Pancreas (tissue), 10 donors: ENCODE measurements at regions not wholly inside any gene's neighbourhood (a gene's known extent, or its start where the extent isn't known, plus 50 kb on each side); places are given as distances from the start of the nearest gene placed in this dataset.

Experiments used
- ATAC-seq, 4 donors: fragments of 200-7000 bp; cut with Tn5 transposase; one replicate each; pipeline versions ENCODE4 v1.8.0 to v1.9.1; 2020; ENCODE audit warnings: mild to moderate bottlenecking in 4 of 4, moderate library complexity in 4 of 4
- DNase-seq, 6 donors: peaks; one replicate each; pipeline ENCODE4 v3.0.0-alpha.2; 2020
- FAIRE-seq: peaks from 2 replicates; lab custom pipeline; 2012; peaks lifted over from hg19 to GRCh38; lab: Jason Lieb, UNC
- H3K27ac ChIP-seq, 4 donors: fragments of 200-600 bp; sonication (generic); 1 replicate in 3 of 4; 2 replicates in 1 of 4; pipeline versions ENCODE4 v1.5.0 to v1.8.0; 2020
- H3K27me3 ChIP-seq, 4 donors: fragments of 200-600 bp; one replicate each; pipeline ENCODE4 v1.8.0; 2021
- H3K36me3 ChIP-seq, 3 donors: fragments of 200-600 bp; sonication (generic) in 1 of 3; one replicate each; pipeline versions ENCODE4 v1.5.0 to v1.8.0; 2020 to 2021
- H3K4me1 ChIP-seq, 3 donors: fragments of 200-600 bp; one replicate each; pipeline ENCODE4 v1.8.0; 2021
- H3K4me3 ChIP-seq, 4 donors: fragments of 200-600 bp; sonication (generic) in 2 of 4; one replicate each; pipeline versions ENCODE4 v1.5.0 to v1.8.0; 2020 to 2021
- H3K9me3 ChIP-seq, 4 donors: fragments of 200-600 bp; one replicate each; pipeline ENCODE4 v1.8.0; 2021
- WGBS, 2 donors: extraction: QIAGEN DNeasy Blood & Tissue Kit; methylation state at CpG; one replicate each; pipeline ENCODE4 v1.1.7; 2013; 5-methylcytosine and 5-hydroxymethylcytosine counted together
- intact Hi-C, 3 donors: fragments of 100-400 bp; cut with DNase I; formaldehyde crosslinking; loops; one replicate each; pipeline versions ENCODE4 v1.11.1 to v1.14.2; 2022
- TF ChIP-seq, protein P1 (sequence below), 4 donors: fragments of 200-600 bp; sonication (generic) in 3 of 4; IDR thresholded peaks; one replicate each; pipeline versions ENCODE4 v1.5.0 to v1.8.0; 2021; ENCODE audit warnings: antibody characterized with exemption in 4 of 4
- donor health status: healthy with polysubstance abuse.
- donor health status: DM: no; HTN: no; CAD: no; lungs with moderate emphysema.
- donor health status: DM: no; HTN: no; CAD: no.
- donor health status: control.
- donor health status: control.
- donor health status: Bipolar disorder and iron deficiency.
- donor health status: DM: yes; HTN: yes; CAD: no.
- donor health status: DM: no; HTN: no; CAD: no.
- donor health status: DM: no; HTN: no; CAD: no.
- donor health status: DM: yes; HTN: yes; CAD: no.

DNA sequence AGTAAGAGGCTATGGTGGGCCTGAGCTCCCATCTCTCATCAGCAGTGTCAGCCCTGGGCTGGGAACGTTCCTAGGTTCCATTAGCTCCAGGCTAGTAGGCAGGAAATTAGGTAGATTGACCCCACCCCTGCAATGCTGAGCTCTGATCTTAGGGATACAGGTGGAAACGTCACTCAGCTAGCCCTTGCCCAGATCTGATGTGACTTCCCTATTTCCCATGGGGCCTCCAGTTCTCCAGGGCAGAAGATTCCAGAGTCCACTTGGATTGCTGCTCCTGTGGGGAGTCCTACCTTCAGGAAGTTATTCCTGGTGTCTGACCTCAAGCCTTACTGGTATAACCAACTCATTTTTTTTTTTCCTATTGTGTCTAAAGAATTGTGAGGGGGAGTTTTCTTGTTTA, 81.1 kb downstream of the EFNB1 start:
- TF ChIP-seq, protein P1, sequence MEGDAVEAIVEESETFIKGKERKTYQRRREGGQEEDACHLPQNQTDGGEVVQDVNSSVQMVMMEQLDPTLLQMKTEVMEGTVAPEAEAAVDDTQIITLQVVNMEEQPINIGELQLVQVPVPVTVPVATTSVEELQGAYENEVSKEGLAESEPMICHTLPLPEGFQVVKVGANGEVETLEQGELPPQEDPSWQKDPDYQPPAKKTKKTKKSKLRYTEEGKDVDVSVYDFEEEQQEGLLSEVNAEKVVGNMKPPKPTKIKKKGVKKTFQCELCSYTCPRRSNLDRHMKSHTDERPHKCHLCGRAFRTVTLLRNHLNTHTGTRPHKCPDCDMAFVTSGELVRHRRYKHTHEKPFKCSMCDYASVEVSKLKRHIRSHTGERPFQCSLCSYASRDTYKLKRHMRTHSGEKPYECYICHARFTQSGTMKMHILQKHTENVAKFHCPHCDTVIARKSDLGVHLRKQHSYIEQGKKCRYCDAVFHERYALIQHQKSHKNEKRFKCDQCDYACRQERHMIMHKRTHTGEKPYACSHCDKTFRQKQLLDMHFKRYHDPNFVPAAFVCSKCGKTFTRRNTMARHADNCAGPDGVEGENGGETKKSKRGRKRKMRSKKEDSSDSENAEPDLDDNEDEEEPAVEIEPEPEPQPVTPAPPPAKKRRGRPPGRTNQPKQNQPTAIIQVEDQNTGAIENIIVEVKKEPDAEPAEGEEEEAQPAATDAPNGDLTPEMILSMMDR (IDR thresholded peaks at IDR 0.05) = no peak
- FAIRE-seq (no peak), ATAC-seq (no peak), DNase-seq (no peak)
- no peaks in the 10 kb centered on the region for H3K9me3 ChIP-seq
- no peak overlapping the region for H3K27ac ChIP-seq
- no peak overlapping the region for H3K4me3 ChIP-seq
- H3K27me3 ChIP-seq = no peaks in the 10 kb centered on the region
- intact Hi-C loops = no loop called here
- 44 to 80% methylated on average over 2 of the region's 2 CpGs for WGBS, 2 donors
- H3K36me3 ChIP-seq = no peaks in the 10 kb centered on the region
- no peaks in the 10 kb centered on the region for H3K4me1 ChIP-seq

- H3K4me1 ChIP-seq = no peaks in the 10 kb centered on the region
- no peaks in the 10 kb centered on the region for H3K9me3 ChIP-seq
- no peak for FAIRE-seq
- ATAC-seq = no peak
- TF ChIP-seq, protein P1 (IDR thresholded peaks at IDR 0.05) = no peak
- intact Hi-C loops = no loop called here
- no peak overlapping the region for H3K27ac ChIP-seq
- no peak overlapping the region for H3K4me3 ChIP-seq
- no peaks in the 10 kb centered on the region for H3K27me3 ChIP-seq
- no peak for DNase-seq
- no peaks in the 10 kb centered on the region for H3K36me3 ChIP-seq
- 69 to 81% methylated on average over 5 of the region's 5 CpGs for whole genome bisulfite sequencing, 2 donors
These were observed 79.2 kb downstream of the EFNB1 start for GRCh38 chrX:68908071-68908470.

DNA sequence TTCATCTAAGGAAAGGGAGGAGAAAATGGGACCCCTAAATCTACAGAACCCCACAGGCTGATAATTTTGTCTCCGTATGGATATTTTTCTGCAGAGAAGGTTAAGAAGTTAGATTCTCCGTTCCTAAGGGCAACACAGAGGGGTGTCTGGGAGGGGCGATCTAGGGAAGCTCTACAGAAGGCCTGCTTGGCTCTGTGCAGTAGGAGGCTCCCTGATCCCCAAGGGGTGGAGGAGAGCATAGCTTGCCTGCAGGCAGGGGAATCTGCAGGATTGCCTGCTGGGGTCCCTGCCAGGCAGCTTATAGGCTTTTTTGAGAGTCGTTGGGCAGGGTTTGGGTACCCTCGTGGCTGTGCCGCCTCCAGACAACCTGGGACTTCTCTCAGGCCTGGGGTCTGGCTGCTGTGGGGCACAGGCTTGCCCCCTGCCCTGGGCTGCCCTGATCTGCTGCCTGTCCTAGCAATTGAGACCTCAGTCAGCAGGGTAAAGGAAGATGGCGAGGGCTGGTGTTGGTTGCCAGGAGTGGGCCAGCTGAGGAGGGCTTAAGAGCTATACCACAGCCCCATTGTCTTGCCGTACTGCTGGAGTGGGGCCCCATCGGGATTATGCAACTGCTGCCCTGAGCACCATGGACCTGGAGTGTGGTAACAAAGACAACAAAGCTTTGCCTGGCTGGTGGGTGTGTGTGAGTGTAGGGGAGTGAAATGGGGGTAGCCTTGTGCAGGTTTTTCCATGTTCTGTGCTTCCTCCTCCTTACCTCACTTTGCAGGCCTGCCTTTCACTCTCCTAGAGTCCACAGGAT, 74.1 kb downstream of the EFNB1 start:
- DNase-seq (no peak), ATAC-seq (no peak), FAIRE-seq (no peak)
- 79 to 88% methylated on average over 9 of the region's 9 CpGs for whole genome bisulfite sequencing, 2 donors
- no peaks in the 10 kb centered on the region for H3K9me3 ChIP-seq
- H3K4me1 ChIP-seq = no peaks in the 10 kb centered on the region
- no peaks in the 10 kb centered on the region for H3K27me3 ChIP-seq
- H3K4me3 ChIP-seq = no peak overlapping the region
- H3K27ac ChIP-seq = no peak overlapping the region
- TF ChIP-seq, protein P1 (IDR thresholded peaks at IDR 0.05) = no peak
- intact Hi-C loops = no loop called here
- H3K36me3 ChIP-seq = no peaks in the 10 kb centered on the region

GRCh38 chrX:68901519-68901918, 72.7 kb downstream of the EFNB1 start:
- DNase-seq (no peak), ATAC-seq (no peak), FAIRE-seq (no peak)
- TF ChIP-seq, protein P1 (IDR thresholded peaks at IDR 0.05) = no peak
- H3K27ac ChIP-seq = no peak overlapping the region
- no peaks in the 10 kb centered on the region for H3K9me3 ChIP-seq
- H3K36me3 ChIP-seq = no peaks in the 10 kb centered on the region
- H3K4me1 ChIP-seq = no peaks in the 10 kb centered on the region
- WGBS, 2 donors = 81 to 87% methylated on average over 3 of the region's 3 CpGs
- no peaks in the 10 kb centered on the region for H3K27me3 ChIP-seq
- H3K4me3 ChIP-seq = no peak overlapping the region
- intact Hi-C loops = no loop called here

- Histone ChIP-seq H3K9me3 (no peaks in the 10 kb centered on the region), H3K27me3 (no peaks in the 10 kb centered on the region), H3K36me3 (no peaks in the 10 kb centered on the region), H3K4me3 (no peak overlapping the region), H3K27ac (no peak overlapping the region), H3K4me1 (no peaks in the 10 kb centered on the region)
- intact Hi-C loops = no loop called here
- DNase-seq (no peak), FAIRE-seq (no peak), ATAC-seq (no peak)
- TF ChIP-seq, protein P1 (IDR thresholded peaks at IDR 0.05) = no peak
- WGBS, 2 donors = 86 to 90% methylated on average over 8 of the region's 8 CpGs
These were observed 69.8 kb downstream of the EFNB1 start for GRCh38 chrX:68898598-68898997.
